HCT116 (cell line): ENCODE measurements at regions not wholly inside any gene's neighbourhood (a gene's known extent, or its start where the extent isn't known, plus 50 kb on each side); places are given as distances from the start of the nearest gene placed in this dataset.

ENCODE experiments used
- ATAC-seq: fragments of 200-7000 bp; cut with Tn5 transposase; 2 replicates; pipeline ENCODE4 v1.9.1; 2020; ENCODE audit warnings: mild to moderate bottlenecking, moderate library complexity
- BruUV-seq: library from RNA; stranded (reverse); fragments of 400-500 nt; replicated peaks from 2 replicates; lab custom pipeline; 2021; lab: Mats Ljungman, UMichigan
- CTCF ChIA-PET: fragments of 300-600 bp; sonication (Branson Sonifier 250); formaldehyde crosslinking; loops from one replicate; lab custom pipeline; 2021; ENCODE audit warnings: antibody characterized with exemption; lab: Charles Lee
- POLR2A ChIA-PET: fragments of 300-600, 350-600 bp; sonication (Branson Sonifier 250); formaldehyde crosslinking; loops from one replicate; lab custom pipeline; 2021; ENCODE audit warnings: antibody characterized with exemption; lab: Charles Lee
- RAD21 ChIA-PET, 2 experiments: fragments of 300-600 bp; sonication (Branson Sonifier 250); formaldehyde crosslinking; loops; one replicate each; lab custom pipeline; 2023; ENCODE audit warnings: low total read pairs in 2 of 2; ENCODE audit not compliant: uncharacterized antibody in 2 of 2, unreplicated experiment in 2 of 2, low non-redundant PET in 1 of 2; lab: Charles Lee
- DNase-seq: peaks from one replicate; pipeline ENCODE4 v3.0.0-alpha.2; 2010; ENCODE audit warnings: low read depth, low spot score
- H2AFZ ChIP-seq: fragments of 200-600 bp; shearing (Covaris generic), sonication (generic); 2 replicates; pipeline ENCODE4 v1.6.1; 2017; ENCODE audit warnings: low read depth, mixed run types, mixed read lengths, antibody characterized with exemption, low read length; ENCODE audit not compliant: poor library complexity, severe bottlenecking
- H3K27ac ChIP-seq: 2 replicates; pipeline ENCODE4 v1.5.1; 2012; ENCODE audit warnings: low read depth, low read length
- H3K27me3 ChIP-seq: fragments of 200-600 bp; sonication (generic); 2 replicates; pipeline ENCODE4 v1.6.1; 2016; ENCODE audit warnings: mixed run types, low read length, mixed read lengths; ENCODE audit not compliant: insufficient read depth
- H3K36me3 ChIP-seq, 2 experiments: fragments of 200-500 bp in 1 of 2; fragments of 200-600 bp in 1 of 2; sonication (Bioruptor generic) in 1 of 2; sonication (generic) in 1 of 2; 2 replicates each; pipeline versions ENCODE4 v1.5.1 to v1.6.1; 2014 to 2016; ENCODE audit warnings: low read length in 2 of 2, inconsistent platforms in 1 of 2, mixed read lengths in 1 of 2, mixed run types in 1 of 2; ENCODE audit not compliant: insufficient read depth in 2 of 2, control insufficient read depth in 1 of 2
- H3K4me1 ChIP-seq, 2 experiments: fragments of 200-600 bp in 1 of 2; sonication (generic) in 1 of 2; 2 replicates each; pipeline versions ENCODE4 v1.5.1 to v1.6.1; 2012 to 2017; ENCODE audit warnings: low read length in 2 of 2, inconsistent platforms in 1 of 2, mild to moderate bottlenecking in 1 of 2, mixed read lengths in 1 of 2, mixed run types in 1 of 2, moderate library complexity in 1 of 2; ENCODE audit not compliant: insufficient read depth in 2 of 2, control insufficient read depth in 1 of 2
- H3K4me2 ChIP-seq: fragments of 200-600 bp; sonication (generic); 2 replicates; pipeline ENCODE4 v1.6.1; 2017; ENCODE audit warnings: mixed run types, low read length, mixed read lengths
- H3K4me3 ChIP-seq, 2 experiments: fragments of 200-600 bp in 1 of 2; sonication (generic) in 1 of 2; replicated peaks in 1 of 2; 2 replicates each; pipeline ENCODE4 v1.5.1; 2011 to 2016; ENCODE audit warnings: low read length in 2 of 2, control low read depth in 1 of 2, low read depth in 1 of 2, mild to moderate bottlenecking in 1 of 2, mixed read lengths in 1 of 2, mixed run types in 1 of 2
- H3K79me2 ChIP-seq: fragments of 200-600 bp; sonication (generic); 2 replicates; pipeline ENCODE4 v1.6.1; 2017; ENCODE audit warnings: mild to moderate bottlenecking, mixed run types, low read length, moderate library complexity, mixed read lengths; ENCODE audit not compliant: insufficient read depth
- H3K9ac ChIP-seq: fragments of 200-600 bp; sonication (generic); 2 replicates; pipeline ENCODE4 v1.6.1; 2016; ENCODE audit warnings: low read length, mixed read lengths
- H3K9me2 ChIP-seq: fragments of 200-600 bp; sonication (generic), shearing (Covaris generic); 2 replicates; pipeline ENCODE4 v1.6.1; 2017; ENCODE audit warnings: mixed run types, mild to moderate bottlenecking, moderate library complexity; ENCODE audit not compliant: insufficient read depth
- H3K9me3 ChIP-seq, 2 experiments: fragments of 200-500 bp in 1 of 2; fragments of 200-600 bp in 1 of 2; sonication (Bioruptor generic) in 1 of 2; sonication (generic) in 1 of 2; 2 replicates each; pipeline ENCODE4 v1.6.1; 2014 to 2017; ENCODE audit warnings: low read length in 2 of 2, mixed read lengths in 2 of 2, inconsistent platforms in 1 of 2, low read depth in 1 of 2, mild to moderate bottlenecking in 1 of 2, mixed run types in 1 of 2, moderate library complexity in 1 of 2; ENCODE audit not compliant: control insufficient read depth in 1 of 2, insufficient read depth in 1 of 2
- H4K20me1 ChIP-seq: fragments of 200-600 bp; sonication (generic), shearing (Covaris generic); 2 replicates; pipeline ENCODE4 v1.6.1; 2017; ENCODE audit warnings: mixed run types, mild to moderate bottlenecking, moderate library complexity; ENCODE audit not compliant: insufficient read depth
- ATF3 ChIP-seq: IDR thresholded peaks from 2 replicates; pipeline ENCODE4 v1.6.1; 2012
- EZH2 ChIP-seq: fragments of 200-600 bp; sonication (generic); IDR thresholded peaks from 2 replicates; pipeline ENCODE4 v1.6.1; 2017; ENCODE audit warnings: antibody characterized with exemption, mixed run types
- RAD21 ChIP-seq: IDR thresholded peaks from 2 replicates; pipeline ENCODE4 v1.6.1; 2012; ENCODE audit warnings: low read depth, mild to moderate bottlenecking
- SRF ChIP-seq: IDR thresholded peaks from 2 replicates; pipeline ENCODE4 v1.6.1; 2012; ENCODE audit warnings: low read depth
- ZNF274 ChIP-seq: fragments of 200-500 bp; sonication (Bioruptor generic); IDR thresholded peaks from 2 replicates; pipeline ENCODE4 v1.6.1; 2014; ENCODE audit warnings: mild to moderate bottlenecking, low read depth, low read length, inconsistent platforms
- intact Hi-C: fragments of 100-400 bp; cut with micrococcal nuclease; formaldehyde crosslinking; loops from 2 replicates; pipeline ENCODE4 v1.10.0; 2022

- no peaks in the 10 kb centered on the region for H3K9me2 ChIP-seq
- no peaks in the 10 kb centered on the region for H3K27me3 ChIP-seq
- ChIA-PET CTCF (no interaction called here), RAD21 (no interaction called here), POLR2A (no interaction called here)
- peaks cover 8 to 12% of the 10 kb centered on the region in 2 experiments; a peak in 2 of 4 replicates for H3K9me3 ChIP-seq
- H3K36me3 ChIP-seq = no peaks in the 10 kb centered on the region
- no peaks in the 10 kb centered on the region for H3K79me2 ChIP-seq
- H3K4me2 ChIP-seq = no peak overlapping the region
- DNase-seq (no peak), ATAC-seq (no peak)
- H3K9ac ChIP-seq = no peak overlapping the region
- no peaks in the 10 kb centered on the region for H3K4me1 ChIP-seq
- no TSS peak for BruUV-seq
- no peak overlapping the region for H2AFZ ChIP-seq
- intact Hi-C loops = no loop called here
- no peaks in the 10 kb centered on the region for H4K20me1 ChIP-seq
- TF ChIP-seq RAD21 (no peak), ZNF274 (no peak), ATF3 (no peak), EZH2 (no peak)
- no peak overlapping the region for H3K27ac ChIP-seq
- H3K4me3 ChIP-seq = no peak overlapping the region
These were observed 1311.9 kb downstream of the ROBO1 start for GRCh38 chr3:78455712-78456433.

- H3K4me1 ChIP-seq = no peaks in the 10 kb centered on the region
- H3K36me3 ChIP-seq = no peaks in the 10 kb centered on the region
- ChIA-PET CTCF (no interaction called here), RAD21 (no interaction called here), POLR2A (no interaction called here)
- H3K9ac ChIP-seq = no peak overlapping the region
- no peak for ATAC-seq
- H3K9me2 ChIP-seq = no peaks in the 10 kb centered on the region
- H3K4me2 ChIP-seq = no peak overlapping the region
- peaks cover 5 to 9% of the 10 kb centered on the region in 2 experiments; a peak in 2 of 4 replicates for H3K9me3 ChIP-seq
- H4K20me1 ChIP-seq = no peaks in the 10 kb centered on the region
- H3K79me2 ChIP-seq = no peaks in the 10 kb centered on the region
- no TSS peak for BruUV-seq
- no peak for DNase-seq
- no peaks in the 10 kb centered on the region for H3K27me3 ChIP-seq
- no peak overlapping the region for H3K27ac ChIP-seq
- H2AFZ ChIP-seq = no peak overlapping the region
- H3K4me3 ChIP-seq = no peak overlapping the region
- TF ChIP-seq SRF = no peak
- intact Hi-C loops = no loop called here
These were observed 1308.0 kb downstream of the ROBO1 start for GRCh38 chr3:78459796-78460195.
